ENCODE measurements at regions not wholly inside any gene's neighbourhood (a gene's known extent, or its start where the extent isn't known, plus 50 kb on each side); places are given as distances from the start of the nearest gene placed in this dataset.

DNA sequence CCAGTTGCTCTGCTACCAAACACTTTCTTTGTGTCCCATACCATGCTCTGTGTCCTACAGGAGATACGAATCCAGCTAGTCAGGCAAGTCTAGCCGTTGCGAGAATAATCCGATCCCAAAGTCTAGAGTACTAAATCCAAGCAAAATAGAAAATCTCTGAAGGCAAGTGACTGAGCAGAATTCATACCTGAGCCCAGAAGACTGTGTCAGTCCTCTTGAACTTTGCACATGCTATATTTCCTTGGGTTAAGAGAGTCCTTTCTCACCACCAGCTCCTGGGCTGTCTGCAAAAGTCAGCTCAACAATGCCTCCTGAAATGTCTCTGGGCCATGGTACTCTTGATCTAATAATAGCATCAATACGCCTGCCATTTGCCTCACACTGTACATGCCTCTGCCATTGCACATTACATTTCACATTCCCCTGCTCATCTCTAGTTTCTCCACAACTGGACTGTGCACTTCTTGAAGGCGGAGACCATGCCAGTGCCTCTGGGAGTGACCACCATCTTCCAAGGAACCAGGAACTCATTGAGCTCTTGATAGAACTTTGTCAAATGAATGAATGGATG lies 265.8 kb upstream of the ID2 start:
- Histone ChIP-seq H3K9me3 (ENCODE audit: low read length) (no peaks in the 10 kb centered on the region), H2AFZ (ENCODE audit: low read depth, low read length) (no peak overlapping the region)

DNA sequence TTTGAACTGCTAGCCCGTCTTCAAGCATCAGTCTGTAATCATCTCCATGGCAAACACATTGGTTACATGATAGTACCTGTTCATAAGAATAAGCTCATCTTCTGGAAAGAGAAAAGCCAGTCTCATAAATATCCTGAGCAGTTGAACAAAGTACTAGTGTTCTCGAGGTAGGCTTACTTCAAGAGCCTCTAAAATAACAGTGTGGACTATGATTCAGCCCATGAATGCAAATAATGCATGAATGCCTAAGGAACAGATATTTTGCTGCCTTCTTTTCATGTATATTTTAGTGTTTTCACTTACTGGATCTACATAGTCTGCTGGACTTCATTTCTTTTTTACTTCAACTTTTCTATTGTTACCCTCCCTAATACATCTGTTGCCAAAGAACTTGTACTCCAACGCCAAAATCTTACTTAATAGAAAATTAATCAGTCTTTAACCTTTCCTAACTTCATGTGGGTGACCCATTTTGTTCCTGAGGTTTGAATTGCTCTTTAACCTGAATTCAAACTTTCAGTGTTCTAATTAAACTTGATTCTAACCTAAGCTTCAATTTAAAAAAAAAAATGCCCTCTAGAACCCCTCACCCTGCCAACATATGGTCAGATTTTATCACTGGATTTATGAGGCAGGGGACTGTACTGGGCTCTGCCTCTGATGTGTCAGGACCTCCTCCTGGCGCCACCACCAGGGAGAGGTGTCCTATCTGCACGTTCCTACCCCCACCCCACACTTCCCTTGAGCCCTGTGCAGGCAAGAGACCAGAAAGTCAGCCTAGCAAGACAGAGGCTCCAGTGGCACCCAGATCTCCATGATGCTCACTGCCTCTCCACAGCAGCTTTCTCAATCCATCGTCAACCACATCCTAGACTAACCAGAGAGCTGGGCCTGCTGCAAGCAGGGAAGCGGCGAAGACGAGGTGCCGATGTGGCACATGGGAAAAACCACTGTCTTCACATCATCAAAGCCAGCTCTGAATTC lies 264.7 kb upstream of the ID2 start:
- Histone ChIP-seq H3K9me3 (ENCODE audit: low read length) (no peaks in the 10 kb centered on the region), H3K27ac (ENCODE audit: low read length) (no peak overlapping the region), H4K20me1 (ENCODE audit: insufficient read depth) (no peaks in the 10 kb centered on the region), H3K36me3 (ENCODE audit: insufficient read depth, low read length) (no peaks in the 10 kb centered on the region), H3K27me3 (ENCODE audit: insufficient read depth, low read depth, low read length) (no peaks in the 10 kb centered on the region), H3K79me2 (replicated peaks; ENCODE audit: insufficient read depth, low read length) (no peaks in the 10 kb centered on the region), H3F3A (ENCODE audit: insufficient read depth, low read length, poor library complexity, severe bottlenecking) (no peaks in the 10 kb centered on the region), H3K9ac (ENCODE audit: low read length) (no peak overlapping the region), H3K4me2 (ENCODE audit: low read length) (no peak overlapping the region), H2AFZ (ENCODE audit: low read depth, low read length) (no peak overlapping the region), H3K4me3 (ENCODE audit: low read length) (no peak overlapping the region), H3K9me2 (ENCODE audit: insufficient read depth, low read length) (no peaks in the 10 kb centered on the region)
- no peak for TF ChIP-seq RAD21 (conservative IDR thresholded peaks at IDR 0.05)
- no peak for TF ChIP-seq POLR2AphosphoS5 (IDR thresholded peaks at IDR 0.05)
- TF ChIP-seq EZH2 (IDR thresholded peaks at IDR 0.05; ENCODE audit: borderline replicate concordance, insufficient read depth, low read length, poor library complexity, severe bottlenecking), result no peak
- TF ChIP-seq, protein P1, sequence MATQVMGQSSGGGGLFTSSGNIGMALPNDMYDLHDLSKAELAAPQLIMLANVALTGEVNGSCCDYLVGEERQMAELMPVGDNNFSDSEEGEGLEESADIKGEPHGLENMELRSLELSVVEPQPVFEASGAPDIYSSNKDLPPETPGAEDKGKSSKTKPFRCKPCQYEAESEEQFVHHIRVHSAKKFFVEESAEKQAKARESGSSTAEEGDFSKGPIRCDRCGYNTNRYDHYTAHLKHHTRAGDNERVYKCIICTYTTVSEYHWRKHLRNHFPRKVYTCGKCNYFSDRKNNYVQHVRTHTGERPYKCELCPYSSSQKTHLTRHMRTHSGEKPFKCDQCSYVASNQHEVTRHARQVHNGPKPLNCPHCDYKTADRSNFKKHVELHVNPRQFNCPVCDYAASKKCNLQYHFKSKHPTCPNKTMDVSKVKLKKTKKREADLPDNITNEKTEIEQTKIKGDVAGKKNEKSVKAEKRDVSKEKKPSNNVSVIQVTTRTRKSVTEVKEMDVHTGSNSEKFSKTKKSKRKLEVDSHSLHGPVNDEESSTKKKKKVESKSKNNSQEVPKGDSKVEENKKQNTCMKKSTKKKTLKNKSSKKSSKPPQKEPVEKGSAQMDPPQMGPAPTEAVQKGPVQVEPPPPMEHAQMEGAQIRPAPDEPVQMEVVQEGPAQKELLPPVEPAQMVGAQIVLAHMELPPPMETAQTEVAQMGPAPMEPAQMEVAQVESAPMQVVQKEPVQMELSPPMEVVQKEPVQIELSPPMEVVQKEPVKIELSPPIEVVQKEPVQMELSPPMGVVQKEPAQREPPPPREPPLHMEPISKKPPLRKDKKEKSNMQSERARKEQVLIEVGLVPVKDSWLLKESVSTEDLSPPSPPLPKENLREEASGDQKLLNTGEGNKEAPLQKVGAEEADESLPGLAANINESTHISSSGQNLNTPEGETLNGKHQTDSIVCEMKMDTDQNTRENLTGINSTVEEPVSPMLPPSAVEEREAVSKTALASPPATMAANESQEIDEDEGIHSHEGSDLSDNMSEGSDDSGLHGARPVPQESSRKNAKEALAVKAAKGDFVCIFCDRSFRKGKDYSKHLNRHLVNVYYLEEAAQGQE (IDR thresholded peaks at IDR 0.05; ENCODE audit: borderline replicate concordance), result no peak
- no peak for TF ChIP-seq SMC3 (conservative IDR thresholded peaks at IDR 0.05; ENCODE audit: poor library complexity)
- TF ChIP-seq MXI1 (conservative IDR thresholded peaks at IDR 0.05; ENCODE audit: poor library complexity, severe bottlenecking), result no peak
- no peak for TF ChIP-seq EP300 (conservative IDR thresholded peaks at IDR 0.05; ENCODE audit: poor library complexity, severe bottlenecking)
- no peak for TF ChIP-seq TAF1 (IDR thresholded peaks at IDR 0.05; ENCODE audit: low read depth)

More for the DNA sequence above, 265.8 kb upstream of the ID2 start:
- no peaks in the 10 kb centered on the region for H4K20me1 ChIP-seq (ENCODE audit: insufficient read depth)
- no peak overlapping the region for H3K4me3 ChIP-seq (ENCODE audit: low read length)
- H3K9me2 ChIP-seq (ENCODE audit: insufficient read depth, low read length), result no peaks in the 10 kb centered on the region
- no peaks in the 10 kb centered on the region for H3K27me3 ChIP-seq (ENCODE audit: insufficient read depth, low read depth, low read length)
- no peak for TF ChIP-seq SMC3 (conservative IDR thresholded peaks at IDR 0.05; ENCODE audit: poor library complexity)
- no peak for TF ChIP-seq POLR2AphosphoS5 (IDR thresholded peaks at IDR 0.05)
- TF ChIP-seq EP300 (conservative IDR thresholded peaks at IDR 0.05; ENCODE audit: poor library complexity, severe bottlenecking), result no peak
- TF ChIP-seq, protein P2, sequence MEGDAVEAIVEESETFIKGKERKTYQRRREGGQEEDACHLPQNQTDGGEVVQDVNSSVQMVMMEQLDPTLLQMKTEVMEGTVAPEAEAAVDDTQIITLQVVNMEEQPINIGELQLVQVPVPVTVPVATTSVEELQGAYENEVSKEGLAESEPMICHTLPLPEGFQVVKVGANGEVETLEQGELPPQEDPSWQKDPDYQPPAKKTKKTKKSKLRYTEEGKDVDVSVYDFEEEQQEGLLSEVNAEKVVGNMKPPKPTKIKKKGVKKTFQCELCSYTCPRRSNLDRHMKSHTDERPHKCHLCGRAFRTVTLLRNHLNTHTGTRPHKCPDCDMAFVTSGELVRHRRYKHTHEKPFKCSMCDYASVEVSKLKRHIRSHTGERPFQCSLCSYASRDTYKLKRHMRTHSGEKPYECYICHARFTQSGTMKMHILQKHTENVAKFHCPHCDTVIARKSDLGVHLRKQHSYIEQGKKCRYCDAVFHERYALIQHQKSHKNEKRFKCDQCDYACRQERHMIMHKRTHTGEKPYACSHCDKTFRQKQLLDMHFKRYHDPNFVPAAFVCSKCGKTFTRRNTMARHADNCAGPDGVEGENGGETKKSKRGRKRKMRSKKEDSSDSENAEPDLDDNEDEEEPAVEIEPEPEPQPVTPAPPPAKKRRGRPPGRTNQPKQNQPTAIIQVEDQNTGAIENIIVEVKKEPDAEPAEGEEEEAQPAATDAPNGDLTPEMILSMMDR (IDR thresholded peaks at IDR 0.05; ENCODE audit: poor library complexity, severe bottlenecking), result no peak
- TF ChIP-seq, protein P1 (IDR thresholded peaks at IDR 0.05; ENCODE audit: borderline replicate concordance), result no peak
- no peak for TF ChIP-seq TAF1 (IDR thresholded peaks at IDR 0.05; ENCODE audit: low read depth)
- TF ChIP-seq MXI1 (conservative IDR thresholded peaks at IDR 0.05; ENCODE audit: poor library complexity, severe bottlenecking), result no peak
- no peak for TF ChIP-seq RAD21 (conservative IDR thresholded peaks at IDR 0.05)
- TF ChIP-seq EZH2 (IDR thresholded peaks at IDR 0.05; ENCODE audit: borderline replicate concordance, insufficient read depth, low read length, poor library complexity, severe bottlenecking), result no peak
- no peaks in the 10 kb centered on the region for H3K36me3 ChIP-seq (ENCODE audit: insufficient read depth, low read length)
- no peak overlapping the region for H3K4me2 ChIP-seq (ENCODE audit: low read length)
- H3K9ac ChIP-seq (ENCODE audit: low read length), result no peak overlapping the region
- no peaks in the 10 kb centered on the region for H3F3A ChIP-seq (ENCODE audit: insufficient read depth, low read length, poor library complexity, severe bottlenecking)
- no peaks in the 10 kb centered on the region for H3K79me2 ChIP-seq (replicated peaks; ENCODE audit: insufficient read depth, low read length)
- no peak overlapping the region for H3K27ac ChIP-seq (ENCODE audit: low read length)

Data from neural cell (in vitro differentiated cells).